ENCODE measurements at regions not wholly inside any gene's neighbourhood (a gene's known extent, or its start where the extent isn't known, plus 50 kb on each side); places are given as distances from the start of the nearest gene placed in this dataset.

- TF ChIP-seq, protein P1, sequence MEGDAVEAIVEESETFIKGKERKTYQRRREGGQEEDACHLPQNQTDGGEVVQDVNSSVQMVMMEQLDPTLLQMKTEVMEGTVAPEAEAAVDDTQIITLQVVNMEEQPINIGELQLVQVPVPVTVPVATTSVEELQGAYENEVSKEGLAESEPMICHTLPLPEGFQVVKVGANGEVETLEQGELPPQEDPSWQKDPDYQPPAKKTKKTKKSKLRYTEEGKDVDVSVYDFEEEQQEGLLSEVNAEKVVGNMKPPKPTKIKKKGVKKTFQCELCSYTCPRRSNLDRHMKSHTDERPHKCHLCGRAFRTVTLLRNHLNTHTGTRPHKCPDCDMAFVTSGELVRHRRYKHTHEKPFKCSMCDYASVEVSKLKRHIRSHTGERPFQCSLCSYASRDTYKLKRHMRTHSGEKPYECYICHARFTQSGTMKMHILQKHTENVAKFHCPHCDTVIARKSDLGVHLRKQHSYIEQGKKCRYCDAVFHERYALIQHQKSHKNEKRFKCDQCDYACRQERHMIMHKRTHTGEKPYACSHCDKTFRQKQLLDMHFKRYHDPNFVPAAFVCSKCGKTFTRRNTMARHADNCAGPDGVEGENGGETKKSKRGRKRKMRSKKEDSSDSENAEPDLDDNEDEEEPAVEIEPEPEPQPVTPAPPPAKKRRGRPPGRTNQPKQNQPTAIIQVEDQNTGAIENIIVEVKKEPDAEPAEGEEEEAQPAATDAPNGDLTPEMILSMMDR (conservative IDR thresholded peaks at IDR 0.05): no peak
- TF ChIP-seq ZFX (IDR thresholded peaks at IDR 0.05): no peak
Measured at GRCh38 chr1:204771358-204771757, 85.8 kb upstream of the LRRN2 start.

Data from C4-2B (cell line).